DND-41 (cell line): ENCODE measurements at regions not wholly inside any gene's neighbourhood (a gene's known extent, or its start where the extent isn't known, plus 50 kb on each side); places are given as distances from the start of the nearest gene placed in this dataset.

ENCODE experiments used
- CTCF ChIP-seq: IDR thresholded peaks from 2 replicates; pipeline ENCODE4 v1.5.1; 2012; ENCODE audit warnings: borderline replicate concordance, low read length, moderate library complexity, mild to moderate bottlenecking; ENCODE audit not compliant: poor library complexity, severe bottlenecking; ENCODE audit errors: extremely low read depth
- EZH2 ChIP-seq: IDR thresholded peaks from 3 replicates; pipeline ENCODE4 v1.6.1; 2012; ENCODE audit warnings: borderline replicate concordance, low read depth, mild to moderate bottlenecking, moderate library complexity, low read length, inconsistent platforms; ENCODE audit not compliant: severe bottlenecking

DNA sequence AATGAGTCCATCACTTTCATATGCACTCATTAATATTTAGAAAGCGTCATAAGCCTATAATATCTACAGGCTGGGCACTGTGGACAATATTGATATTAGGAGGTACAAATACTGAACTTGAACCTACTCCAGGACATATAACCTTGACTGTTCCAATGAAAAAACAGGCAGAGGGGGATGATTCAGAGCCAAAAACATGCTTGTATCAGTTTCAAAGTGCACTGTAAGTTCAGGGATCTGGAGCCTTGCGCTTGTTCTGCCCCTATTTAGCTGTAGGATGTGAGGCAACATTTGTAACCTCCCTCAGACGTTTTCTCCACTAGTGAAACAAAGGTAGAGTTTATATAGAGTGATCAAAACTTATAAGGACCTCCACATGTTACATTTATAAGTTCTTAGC lies 246.1 kb upstream of the GYPC start:
- TF ChIP-seq EZH2 (no peak), CTCF (no peak)
